Dendritic cell treated with granulocyte-macrophage colony-stimulating factor and Interleukin-4, amounts not matched to agents 40 ng/mL and 50 ng/mL, for 4 days (primary cell): ENCODE measurements at regions not wholly inside any gene's neighbourhood (a gene's known extent, or its start where the extent isn't known, plus 50 kb on each side); places are given as distances from the start of the nearest gene placed in this dataset.
"Not testable (repeated sequence)": the region's sequence is repeated elsewhere in the genome, so short reads cannot be mapped to it uniquely, and the experiment has no call there.

ENCODE experiments used
- H3K27ac Mint-ChIP-seq: one replicate; pipeline ENCODE4 v1.8.0; 2022; ENCODE audit warnings: mild to moderate bottlenecking, mixed read lengths
- H3K27me3 Mint-ChIP-seq: one replicate; pipeline ENCODE4 v1.8.0; 2022; ENCODE audit warnings: mild to moderate bottlenecking, mixed read lengths
- H3K36me3 Mint-ChIP-seq: one replicate; pipeline ENCODE4 v1.8.0; 2022; ENCODE audit warnings: low read depth, mixed read lengths
- H3K4me1 Mint-ChIP-seq: one replicate; pipeline ENCODE4 v1.8.0; 2022; ENCODE audit warnings: low read depth, mixed read lengths
- H3K4me3 Mint-ChIP-seq: one replicate; pipeline ENCODE4 v1.8.0; 2022; ENCODE audit warnings: mild to moderate bottlenecking, moderate library complexity, mixed read lengths
- H3K9me3 Mint-ChIP-seq: one replicate; pipeline ENCODE4 v1.8.0; 2022; ENCODE audit warnings: mixed read lengths
- intact Hi-C: fragments of 100-400 bp; cut with micrococcal nuclease; formaldehyde crosslinking; loops from one replicate; pipeline ENCODE4 v1.15.0; 2022

- no peak overlapping the region for H3K27ac Mint-ChIP-seq
- no peaks in the 10 kb centered on the region for H3K4me1 Mint-ChIP-seq
- no peaks in the 10 kb centered on the region for H3K36me3 Mint-ChIP-seq
- peaks cover 69% of the 10 kb centered on the region for H3K9me3 Mint-ChIP-seq
- H3K4me3 Mint-ChIP-seq, result no peak overlapping the region
- intact Hi-C loops, result no loop called here
- no peaks in the 10 kb centered on the region for H3K27me3 Mint-ChIP-seq
Observed at GRCh38 chr7:153564391-153564790, 487.8 kb upstream of the DPP6 start.

- intact Hi-C loops, result no loop called here
- Mint-ChIP-seq H3K27me3 (no peaks in the 10 kb centered on the region), H3K36me3 (no peaks in the 10 kb centered on the region), H3K27ac (no peak overlapping the region), H3K9me3 (peaks cover 69% of the 10 kb centered on the region), H3K4me3 (no peak overlapping the region), H3K4me1 (no peaks in the 10 kb centered on the region)
Observed at GRCh38 chr7:153566324-153566723, 485.9 kb upstream of the DPP6 start.

GRCh38 chr7:153567426-153567825 is 484.8 kb upstream of the DPP6 start:
- Mint-ChIP-seq H3K27me3 (no peaks in the 10 kb centered on the region), H3K36me3 (no peaks in the 10 kb centered on the region), H3K9me3 (peaks cover 70% of the 10 kb centered on the region), H3K27ac (no peak overlapping the region), H3K4me3 (no peak overlapping the region), H3K4me1 (no peaks in the 10 kb centered on the region)
- intact Hi-C loops, result no loop called here

- H3K27ac Mint-ChIP-seq, H3K4me1 Mint-ChIP-seq, intact Hi-C loops, H3K27me3 Mint-ChIP-seq, H3K36me3 Mint-ChIP-seq, H3K4me3 Mint-ChIP-seq: not testable (repeated sequence)
- peaks cover 81% of the 10 kb centered on the region for H3K9me3 Mint-ChIP-seq
Observed at GRCh38 chr7:153569520-153569919, 482.7 kb upstream of the DPP6 start.

GRCh38 chr7:153576096-153576495 is 476.1 kb upstream of the DPP6 start:
- Mint-ChIP-seq H3K27ac (no peak overlapping the region), H3K4me3 (no peak overlapping the region), H3K4me1 (no peaks in the 10 kb centered on the region), H3K9me3 (peaks cover 74% of the 10 kb centered on the region), H3K36me3 (no peaks in the 10 kb centered on the region), H3K27me3 (no peaks in the 10 kb centered on the region)
- intact Hi-C loops, result no loop called here

GRCh38 chr7:153581419-153581818 is 470.8 kb upstream of the DPP6 start:
- Mint-ChIP-seq H3K9me3 (peaks cover 48% of the 10 kb centered on the region), H3K27me3 (no peaks in the 10 kb centered on the region), H3K4me3 (no peak overlapping the region), H3K4me1 (no peaks in the 10 kb centered on the region), H3K27ac (no peak overlapping the region), H3K36me3 (no peaks in the 10 kb centered on the region)
- intact Hi-C loops, result no loop called here

- Mint-ChIP-seq H3K4me1 (no peaks in the 10 kb centered on the region), H3K27ac (no peak overlapping the region)
Observed at GRCh38 chr7:153584132-153584531, 468.1 kb upstream of the DPP6 start.

GRCh38 chr7:153588586-153588985 is 463.6 kb upstream of the DPP6 start:
- Mint-ChIP-seq H3K9me3 (peaks cover 61% of the 10 kb centered on the region), H3K4me3 (no peak overlapping the region), H3K4me1 (no peaks in the 10 kb centered on the region)

More at GRCh38 chr7:153584132-153584531, 468.1 kb upstream of the DPP6 start:
- Mint-ChIP-seq H3K9me3 (peaks cover 42% of the 10 kb centered on the region), H3K36me3 (no peaks in the 10 kb centered on the region), H3K27me3 (no peaks in the 10 kb centered on the region), H3K4me3 (no peak overlapping the region)
- intact Hi-C loops, result no loop called here

GRCh38 chr7:153590136-153590535 is 462.1 kb upstream of the DPP6 start:
- Mint-ChIP-seq H3K4me3 (no peak overlapping the region), H3K36me3 (no peaks in the 10 kb centered on the region)
- intact Hi-C loops, result no loop called here

More at GRCh38 chr7:153588586-153588985, 463.6 kb upstream of the DPP6 start:
- Mint-ChIP-seq H3K36me3 (no peaks in the 10 kb centered on the region), H3K27ac (no peak overlapping the region), H3K27me3 (no peaks in the 10 kb centered on the region)
- intact Hi-C loops, result no loop called here

GRCh38 chr7:153590571-153590970 is 461.6 kb upstream of the DPP6 start:
- Mint-ChIP-seq H3K36me3 (no peaks in the 10 kb centered on the region), H3K9me3 (peaks cover 65% of the 10 kb centered on the region), H3K4me3 (no peak overlapping the region), H3K27me3 (no peaks in the 10 kb centered on the region), H3K27ac (no peak overlapping the region), H3K4me1 (no peaks in the 10 kb centered on the region)
- intact Hi-C loops, result no loop called here

More at GRCh38 chr7:153590136-153590535, 462.1 kb upstream of the DPP6 start:
- Mint-ChIP-seq H3K27ac (no peak overlapping the region), H3K9me3 (peaks cover 62% of the 10 kb centered on the region), H3K27me3 (no peaks in the 10 kb centered on the region), H3K4me1 (no peaks in the 10 kb centered on the region)

- H3K4me3 Mint-ChIP-seq, result no peak overlapping the region
- H3K27ac Mint-ChIP-seq, result no peak overlapping the region
- H3K27me3 Mint-ChIP-seq, result no peaks in the 10 kb centered on the region
- H3K9me3 Mint-ChIP-seq, result peaks cover 60% of the 10 kb centered on the region
- no peaks in the 10 kb centered on the region for H3K4me1 Mint-ChIP-seq
- no peaks in the 10 kb centered on the region for H3K36me3 Mint-ChIP-seq
- intact Hi-C loops, result no loop called here
Observed at GRCh38 chr7:153607354-153607753, 444.8 kb upstream of the DPP6 start.

- H3K27ac Mint-ChIP-seq, result no peak overlapping the region
- H3K4me1 Mint-ChIP-seq, result no peaks in the 10 kb centered on the region
- no peaks in the 10 kb centered on the region for H3K27me3 Mint-ChIP-seq
- no peaks in the 10 kb centered on the region for H3K36me3 Mint-ChIP-seq
- intact Hi-C loops, result no loop called here
- H3K9me3 Mint-ChIP-seq, result peaks cover 10% of the 10 kb centered on the region
- H3K4me3 Mint-ChIP-seq, result no peak overlapping the region
Observed at GRCh38 chr7:153616711-153617325, 435.4 kb upstream of the DPP6 start.

GRCh38 chr7:153627323-153627722 is 424.9 kb upstream of the DPP6 start:
- Mint-ChIP-seq H3K4me1 (no peaks in the 10 kb centered on the region), H3K36me3 (no peaks in the 10 kb centered on the region), H3K27me3 (no peaks in the 10 kb centered on the region), H3K9me3 (peaks cover 52% of the 10 kb centered on the region), H3K27ac (no peak overlapping the region), H3K4me3 (no peak overlapping the region)
- intact Hi-C loops, result no loop called here

- Mint-ChIP-seq H3K36me3 (no peaks in the 10 kb centered on the region), H3K27ac (no peak overlapping the region), H3K27me3 (no peaks in the 10 kb centered on the region), H3K4me3 (no peak overlapping the region), H3K9me3 (peaks cover 52% of the 10 kb centered on the region), H3K4me1 (no peaks in the 10 kb centered on the region)
- intact Hi-C loops, result no loop called here
Observed at GRCh38 chr7:153628406-153628805, 423.8 kb upstream of the DPP6 start.

- intact Hi-C loops, result no loop called here
- peaks cover 52% of the 10 kb centered on the region for H3K9me3 Mint-ChIP-seq
- H3K27ac Mint-ChIP-seq, result no peak overlapping the region
- H3K27me3 Mint-ChIP-seq, result no peaks in the 10 kb centered on the region
- H3K4me1 Mint-ChIP-seq, result no peaks in the 10 kb centered on the region
- no peak overlapping the region for H3K4me3 Mint-ChIP-seq
- H3K36me3 Mint-ChIP-seq, result no peaks in the 10 kb centered on the region
Observed at GRCh38 chr7:153628825-153629224, 423.4 kb upstream of the DPP6 start.
